NCI-H1092 (cell line): ENCODE measurements at regions not wholly inside any gene's neighbourhood (a gene's known extent, or its start where the extent isn't known, plus 50 kb on each side); places are given as distances from the start of the nearest gene placed in this dataset.

ENCODE experiments used
- DNase-seq: peaks from one replicate; lab custom pipeline; 2025; lab: John Stamatoyannopoulos, UW

- DNase-seq: no peak
Observed at GRCh38 chr2:146879882-146880281, 964.9 kb upstream of the ACVR2A start.

- no peak for DNase-seq
Observed at GRCh38 chr2:146874260-146874658, 970.6 kb upstream of the ACVR2A start.

GRCh38 chr2:146873646-146874259 lies 971.1 kb upstream of the ACVR2A start:
- no peak for DNase-seq

- no peak for DNase-seq
Observed at GRCh38 chr2:146873056-146873455, 971.8 kb upstream of the ACVR2A start.

- DNase-seq: no peak
Observed at GRCh38 chr2:146870691-146871090, 974.1 kb upstream of the ACVR2A start.

GRCh38 chr2:146869328-146869727 lies 975.5 kb upstream of the ACVR2A start:
- DNase-seq: no peak

GRCh38 chr2:146868051-146868450 lies 976.8 kb upstream of the ACVR2A start:
- no peak for DNase-seq

- DNase-seq: no peak
Observed at GRCh38 chr2:146867477-146867986, 977.3 kb upstream of the ACVR2A start.

GRCh38 chr2:146853741-146854444 lies 990.9 kb upstream of the ACVR2A start:
- no peak for DNase-seq

- DNase-seq: no peak
Observed at GRCh38 chr2:146852661-146853060, 992.2 kb upstream of the ACVR2A start.

- no peak for DNase-seq
Observed at GRCh38 chr2:146850746-146851145, 994.1 kb upstream of the ACVR2A start.

GRCh38 chr2:146847846-146848245 lies 997.0 kb upstream of the ACVR2A start:
- no peak for DNase-seq

GRCh38 chr2:146844226-146844990 lies 1000.4 kb upstream of the ACVR2A start:
- DNase-seq: no peak

- DNase-seq: peak; percentile 76
Observed at GRCh38 chr2:146837857-146838256, 1007.0 kb upstream of the ACVR2A start.

- DNase-seq: no peak
Observed at GRCh38 chr2:146826388-146826787, 1018.4 kb upstream of the ACVR2A start.

- no peak for DNase-seq
Observed at GRCh38 chr2:146821836-146822316, 1023.0 kb upstream of the ACVR2A start.

GRCh38 chr2:146820672-146821071 lies 1024.2 kb upstream of the ACVR2A start:
- no peak for DNase-seq

GRCh38 chr2:146818122-146818521 lies 1026.7 kb upstream of the ACVR2A start:
- DNase-seq: no peak

GRCh38 chr2:146817613-146818012 lies 1027.2 kb upstream of the ACVR2A start:
- no peak for DNase-seq

- DNase-seq: no peak
Observed at GRCh38 chr2:146814971-146815370, 1029.9 kb upstream of the ACVR2A start.

GRCh38 chr2:146807568-146808168 lies 1037.2 kb upstream of the ACVR2A start:
- no peak for DNase-seq

- no peak for DNase-seq
Observed at GRCh38 chr2:146806364-146807005, 1038.3 kb upstream of the ACVR2A start.
